A673 (cell line): ENCODE measurements at regions not wholly inside any gene's neighbourhood (a gene's known extent, or its start where the extent isn't known, plus 50 kb on each side); places are given as distances from the start of the nearest gene placed in this dataset.

Experiments
- BruUV-seq: library from RNA; stranded (reverse); fragments of 400-500 nt; replicated peaks from 2 replicates; lab custom pipeline; 2021; lab: Mats Ljungman, UMichigan
- CTCF ChIA-PET: fragments of 300-600 bp; sonication (Branson Sonifier 250); formaldehyde crosslinking; loops from one replicate; lab custom pipeline; 2022; ENCODE audit warnings: antibody characterized with exemption; lab: Charles Lee
- POLR2A ChIA-PET: fragments of 300-600 bp; sonication (Branson Sonifier 250); formaldehyde crosslinking; loops from one replicate; lab custom pipeline; 2022; ENCODE audit warnings: antibody characterized with exemption; ENCODE audit not compliant: low non-redundant PET; lab: Charles Lee
- DNase-seq: peaks from one replicate; pipeline ENCODE4 v3.0.0-alpha.2; 2015; ENCODE audit warnings: low spot score
- H3K27ac ChIP-seq: fragments of 200-600 bp; sonication (generic); 2 replicates; pipeline ENCODE4 v1.5.1; 2016; ENCODE audit warnings: mixed run types, low read depth, mild to moderate bottlenecking, mixed read lengths, antibody characterized with exemption, low read length; ENCODE audit not compliant: poor library complexity, severe bottlenecking
- H3K27me3 ChIP-seq: fragments of 200-600 bp; sonication (generic); replicated peaks from 2 replicates; pipeline ENCODE4 v1.6.1; 2017; ENCODE audit warnings: mixed run types, low read depth, mild to moderate bottlenecking, mixed read lengths, antibody characterized with exemption, low read length; ENCODE audit not compliant: insufficient read depth, poor library complexity
- H3K36me3 ChIP-seq: fragments of 200-600 bp; sonication (generic); 2 replicates; pipeline ENCODE4 v1.6.1; 2016; ENCODE audit warnings: mixed run types, mild to moderate bottlenecking, mixed read lengths, antibody characterized with exemption, low read length; ENCODE audit not compliant: insufficient read depth, poor library complexity, severe bottlenecking
- H3K4me1 ChIP-seq: fragments of 200-600 bp; sonication (generic); 2 replicates; pipeline ENCODE4 v1.6.1; 2017; ENCODE audit warnings: mixed run types, mild to moderate bottlenecking, mixed read lengths, antibody characterized with exemption, low read length; ENCODE audit not compliant: insufficient read depth, poor library complexity, severe bottlenecking
- H3K4me3 ChIP-seq: fragments of 200-600 bp; sonication (generic); 2 replicates; pipeline ENCODE4 v1.5.1; 2016; ENCODE audit warnings: low read depth, mixed run types, mild to moderate bottlenecking, mixed read lengths, low read length; ENCODE audit not compliant: poor library complexity, severe bottlenecking
- H3K9me3 ChIP-seq: fragments of 200-600 bp; sonication (generic); 2 replicates; pipeline ENCODE4 v1.6.1; 2016; ENCODE audit warnings: mixed run types, low read depth, mild to moderate bottlenecking, mixed read lengths, antibody characterized with exemption, low read length; ENCODE audit not compliant: poor library complexity, severe bottlenecking
- CTCF ChIP-seq: fragments of 300-800, 200-600 bp; sonication (generic); conservative IDR thresholded peaks from 2 replicates; pipeline ENCODE4 v1.5.1; 2017; ENCODE audit warnings: low read depth, mild to moderate bottlenecking, antibody characterized with exemption, low read length, moderate library complexity, mixed read lengths
- EZH2 ChIP-seq: fragments of 200-600 bp; sonication (generic); IDR thresholded peaks from 2 replicates; pipeline ENCODE4 v1.6.1; 2017; ENCODE audit warnings: borderline replicate concordance, low read depth, mild to moderate bottlenecking, mixed read lengths, antibody characterized with exemption, low read length; ENCODE audit not compliant: poor library complexity, severe bottlenecking
- intact Hi-C: fragments of 100-400 bp; cut with micrococcal nuclease; formaldehyde crosslinking; loops from one replicate; pipeline ENCODE4 v1.10.0; 2022; ENCODE audit not compliant: unreplicated experiment

- CTCF ChIA-PET, result no interaction called here
- no peak for DNase-seq
- Histone ChIP-seq H3K36me3 (no peaks in the 10 kb centered on the region), H3K9me3 (no peaks in the 10 kb centered on the region), H3K4me1 (no peaks in the 10 kb centered on the region), H3K27me3 (no peaks in the 10 kb centered on the region), H3K4me3 (no peak overlapping the region), H3K27ac (no peak overlapping the region)
- BruUV-seq, result no TSS peak
- POLR2A ChIA-PET, result no interaction called here
- TF ChIP-seq CTCF, result no peak
- TF ChIP-seq EZH2, result no peak
- intact Hi-C loops, result no loop called here
Measured at GRCh38 chrX:40374486-40374885, 206.3 kb upstream of the ATP6AP2 start.

GRCh38 chrX:40373641-40374040 is 207.1 kb upstream of the ATP6AP2 start:
- intact Hi-C loops, result no loop called here
- DNase-seq, result no peak
- TF ChIP-seq CTCF (no peak), EZH2 (no peak)
- Histone ChIP-seq H3K4me3 (no peak overlapping the region), H3K27ac (no peak overlapping the region), H3K27me3 (no peaks in the 10 kb centered on the region), H3K36me3 (no peaks in the 10 kb centered on the region), H3K4me1 (no peaks in the 10 kb centered on the region), H3K9me3 (no peaks in the 10 kb centered on the region)
- ChIA-PET POLR2A (no interaction called here), CTCF (no interaction called here)
- no TSS peak for BruUV-seq

GRCh38 chrX:40373025-40373424 is 207.7 kb upstream of the ATP6AP2 start:
- no peak for TF ChIP-seq CTCF
- no peak for TF ChIP-seq EZH2
- intact Hi-C loops, result no loop called here
- Histone ChIP-seq H3K27ac (no peak overlapping the region), H3K27me3 (no peaks in the 10 kb centered on the region), H3K4me1 (no peaks in the 10 kb centered on the region), H3K36me3 (no peaks in the 10 kb centered on the region), H3K9me3 (no peaks in the 10 kb centered on the region), H3K4me3 (no peak overlapping the region)
- POLR2A ChIA-PET, result no interaction called here
- no TSS peak for BruUV-seq
- no peak for DNase-seq
- CTCF ChIA-PET, result no interaction called here
